ENCODE measurements at regions not wholly inside any gene's neighbourhood (a gene's known extent, or its start where the extent isn't known, plus 50 kb on each side); places are given as distances from the start of the nearest gene placed in this dataset.

DNA sequence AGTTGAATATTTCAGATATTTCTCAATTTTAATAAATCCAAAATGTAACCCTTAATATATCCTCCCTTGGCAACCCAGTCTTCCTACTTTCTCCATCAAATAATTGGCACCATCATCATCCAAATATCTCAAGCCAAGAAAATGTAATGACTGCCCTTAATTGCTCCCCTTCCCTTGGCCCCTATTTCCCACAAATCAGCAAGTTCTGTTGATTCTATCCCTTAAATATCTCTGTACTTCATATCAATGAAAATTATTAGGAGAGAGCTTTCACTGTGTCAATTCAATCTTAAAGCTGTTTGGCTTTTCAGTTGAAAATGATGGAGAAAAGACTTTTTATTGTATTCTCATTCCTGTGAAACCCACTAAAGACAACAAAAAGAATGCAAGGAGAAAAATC, 349.8 kb downstream of the HINT1 start:
- no peak overlapping the region for H3K4me3 ChIP-seq (ENCODE audit: low read depth, low read length)
- no peak for DNase-seq (ENCODE audit: low read depth, low spot score)
- TF ChIP-seq, protein P1, sequence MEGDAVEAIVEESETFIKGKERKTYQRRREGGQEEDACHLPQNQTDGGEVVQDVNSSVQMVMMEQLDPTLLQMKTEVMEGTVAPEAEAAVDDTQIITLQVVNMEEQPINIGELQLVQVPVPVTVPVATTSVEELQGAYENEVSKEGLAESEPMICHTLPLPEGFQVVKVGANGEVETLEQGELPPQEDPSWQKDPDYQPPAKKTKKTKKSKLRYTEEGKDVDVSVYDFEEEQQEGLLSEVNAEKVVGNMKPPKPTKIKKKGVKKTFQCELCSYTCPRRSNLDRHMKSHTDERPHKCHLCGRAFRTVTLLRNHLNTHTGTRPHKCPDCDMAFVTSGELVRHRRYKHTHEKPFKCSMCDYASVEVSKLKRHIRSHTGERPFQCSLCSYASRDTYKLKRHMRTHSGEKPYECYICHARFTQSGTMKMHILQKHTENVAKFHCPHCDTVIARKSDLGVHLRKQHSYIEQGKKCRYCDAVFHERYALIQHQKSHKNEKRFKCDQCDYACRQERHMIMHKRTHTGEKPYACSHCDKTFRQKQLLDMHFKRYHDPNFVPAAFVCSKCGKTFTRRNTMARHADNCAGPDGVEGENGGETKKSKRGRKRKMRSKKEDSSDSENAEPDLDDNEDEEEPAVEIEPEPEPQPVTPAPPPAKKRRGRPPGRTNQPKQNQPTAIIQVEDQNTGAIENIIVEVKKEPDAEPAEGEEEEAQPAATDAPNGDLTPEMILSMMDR (IDR thresholded peaks at IDR 0.05; ENCODE audit: low read depth, low read length), result no peak
- in situ Hi-C loops (cut with HindIII; ENCODE audit: low sequenced_read_pairs), result no loop called here

DNA sequence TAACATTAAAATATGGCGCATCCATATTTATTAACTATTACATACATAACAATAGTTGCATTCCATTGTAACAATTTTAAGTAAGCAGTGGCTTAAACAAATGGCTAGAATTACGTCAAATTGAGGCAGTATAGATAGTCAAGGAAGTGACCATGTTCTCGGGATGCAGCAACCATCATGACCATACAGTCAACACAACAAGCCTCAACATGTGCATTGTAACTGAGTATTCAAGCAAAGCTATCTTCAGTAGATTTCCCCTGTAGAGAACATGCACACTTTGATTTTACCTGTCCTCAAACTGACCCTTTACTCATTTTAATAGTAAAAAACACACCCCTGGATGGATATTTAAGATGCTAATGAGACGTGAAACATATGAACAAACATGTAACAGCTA, 356.4 kb downstream of the HINT1 start:
- no peak overlapping the region for H3K4me3 ChIP-seq (ENCODE audit: low read depth, low read length)
- TF ChIP-seq, protein P1 (IDR thresholded peaks at IDR 0.05; ENCODE audit: low read depth, low read length), result no peak
- no peak for DNase-seq (ENCODE audit: low read depth, low spot score)
- in situ Hi-C loops (cut with HindIII; ENCODE audit: low sequenced_read_pairs), result no loop called here

DNA sequence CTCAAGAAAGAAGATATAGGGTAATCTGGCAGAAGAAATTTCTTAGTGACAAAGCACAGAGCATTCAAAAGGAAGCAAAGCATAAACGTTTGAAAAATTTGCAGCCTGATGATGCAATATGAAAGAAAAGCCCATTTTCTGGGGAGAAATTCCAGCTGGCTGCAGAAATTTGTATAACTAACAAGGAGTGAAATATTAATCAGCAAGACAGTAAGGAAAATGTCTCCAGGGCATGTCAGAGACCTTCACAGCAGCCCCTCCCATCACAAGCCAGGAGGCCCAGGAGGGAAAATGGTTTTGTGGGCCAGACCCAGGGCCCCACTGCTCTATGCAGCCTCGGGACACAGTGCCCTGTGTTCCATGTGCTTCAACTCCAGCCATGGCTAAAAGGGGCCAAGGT, 359.4 kb downstream of the HINT1 start:
- no peak overlapping the region for H3K4me3 ChIP-seq (ENCODE audit: low read depth, low read length)
- TF ChIP-seq, protein P1 (IDR thresholded peaks at IDR 0.05; ENCODE audit: low read depth, low read length), result no peak
- no peak for DNase-seq (ENCODE audit: low read depth, low spot score)
- in situ Hi-C loops (cut with HindIII; ENCODE audit: low sequenced_read_pairs), result no loop called here

DNA sequence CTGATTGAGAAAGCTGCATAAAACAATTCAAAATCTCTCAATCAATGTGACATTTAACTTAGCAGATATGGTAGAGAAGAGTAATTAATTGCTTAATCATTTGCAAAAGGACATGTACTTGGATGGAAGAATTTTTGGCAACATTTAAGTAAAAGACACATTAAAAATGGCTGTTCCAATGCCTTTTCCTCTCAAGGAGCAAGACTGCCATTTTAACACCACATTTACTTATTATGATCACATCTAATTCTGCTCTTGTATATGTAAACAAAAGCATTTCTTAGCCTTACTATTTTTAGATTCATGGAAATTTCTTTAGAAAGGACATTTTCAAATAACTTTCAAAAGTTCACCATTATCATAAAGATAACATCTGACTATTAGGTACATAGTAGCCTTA, 360.0 kb downstream of the HINT1 start:
- in situ Hi-C loops (cut with HindIII; ENCODE audit: low sequenced_read_pairs), result no loop called here
- TF ChIP-seq, protein P1 (IDR thresholded peaks at IDR 0.05; ENCODE audit: low read depth, low read length), result no peak
- H3K4me3 ChIP-seq (ENCODE audit: low read depth, low read length), result no peak overlapping the region
- no peak for DNase-seq (ENCODE audit: low read depth, low spot score)

DNA sequence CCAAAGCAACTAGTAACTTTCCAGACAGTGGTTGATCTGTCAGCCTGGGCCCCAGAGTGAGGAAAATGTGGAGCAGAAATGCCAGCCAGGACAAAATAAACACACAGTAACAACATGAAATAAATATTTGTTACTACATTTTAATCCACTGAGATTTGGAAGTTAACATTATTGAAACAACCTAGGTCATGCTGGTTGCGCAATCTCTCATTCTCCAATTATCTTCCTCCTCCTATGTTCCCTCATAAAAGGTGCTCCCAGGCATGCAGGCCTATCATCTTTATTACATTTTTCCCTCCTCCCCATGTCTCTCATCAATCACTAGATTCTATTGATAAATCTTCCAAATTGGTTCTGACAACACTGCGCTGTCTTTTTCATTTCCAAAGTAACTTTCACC, 363.1 kb downstream of the HINT1 start:
- DNase-seq (ENCODE audit: low read depth, low spot score), result no peak
- in situ Hi-C loops (cut with HindIII; ENCODE audit: low sequenced_read_pairs), result no loop called here
- TF ChIP-seq, protein P1 (IDR thresholded peaks at IDR 0.05; ENCODE audit: low read depth, low read length), result no peak
- no peak overlapping the region for H3K4me3 ChIP-seq (ENCODE audit: low read depth, low read length)

DNA sequence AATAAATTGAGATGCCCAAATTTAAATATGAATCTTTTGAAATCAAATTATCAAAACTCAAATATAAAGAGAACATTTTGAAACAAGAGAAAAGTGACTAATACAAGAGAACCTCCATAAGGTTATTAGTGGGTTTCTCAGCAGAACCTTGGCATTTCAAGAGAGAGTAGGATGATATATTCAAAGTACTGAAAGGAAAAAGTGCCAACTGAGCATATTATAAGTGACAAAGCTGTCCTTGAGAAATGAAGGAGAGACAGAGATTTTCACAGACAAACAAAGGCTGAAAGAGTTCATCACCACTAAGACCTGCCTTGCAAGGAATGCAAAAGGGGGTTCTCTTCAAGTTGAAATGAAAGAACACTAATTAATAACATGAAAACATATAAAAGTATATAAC, 366.0 kb downstream of the HINT1 start:
- DNase-seq (ENCODE audit: low read depth, low spot score), result no peak
- H3K4me3 ChIP-seq (ENCODE audit: low read depth, low read length), result no peak overlapping the region
- TF ChIP-seq, protein P1 (IDR thresholded peaks at IDR 0.05; ENCODE audit: low read depth, low read length), result no peak
- in situ Hi-C loops (cut with HindIII; ENCODE audit: low sequenced_read_pairs), result no loop called here

DNA sequence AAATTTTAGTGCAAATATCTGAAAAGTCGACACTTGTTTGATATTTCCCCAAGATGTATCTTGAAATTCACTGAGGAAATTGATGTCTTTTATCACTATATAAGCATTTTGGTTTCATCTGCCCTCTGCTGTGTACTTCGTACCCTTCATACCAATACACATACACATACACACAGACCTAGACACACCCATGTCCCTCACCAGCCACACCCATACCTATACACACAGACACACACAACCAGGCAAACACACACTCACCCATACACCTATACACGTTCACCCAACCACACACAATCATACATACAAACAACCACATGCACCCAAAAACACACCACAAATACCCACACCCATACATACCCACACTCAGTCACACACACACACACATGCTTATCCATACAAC, 367.8 kb downstream of the HINT1 start:
- no peak for DNase-seq (ENCODE audit: low read depth, low spot score)
- H3K4me3 ChIP-seq (ENCODE audit: low read depth, low read length), result no peak overlapping the region
- in situ Hi-C loops (cut with HindIII; ENCODE audit: low sequenced_read_pairs), result no loop called here
- TF ChIP-seq, protein P1 (IDR thresholded peaks at IDR 0.05; ENCODE audit: low read depth, low read length), result no peak
